SU-DHL-6 (cell line): ENCODE measurements at regions not wholly inside any gene's neighbourhood (a gene's known extent, or its start where the extent isn't known, plus 50 kb on each side); places are given as distances from the start of the nearest gene placed in this dataset.

Experiments
- EZH2phosphoT487 ChIP-seq: fragments of 200-600 bp; sonication (generic), shearing (Covaris generic); conservative IDR thresholded peaks from 2 replicates; pipeline ENCODE4 v1.6.1; 2018; ENCODE audit warnings: mild to moderate bottlenecking, antibody characterized with exemption, low read length, moderate library complexity, mixed read lengths
- TF ChIP-seq, protein P1 (sequence below): fragments of 200-600 bp; sonication (generic); IDR thresholded peaks from one replicate; pipeline ENCODE4 v1.5.1; 2017; ENCODE audit warnings: antibody characterized with exemption, mild to moderate bottlenecking, low read length, moderate library complexity; ENCODE audit not compliant: insufficient read depth, poor library complexity, severe bottlenecking

- TF ChIP-seq, protein P1, sequence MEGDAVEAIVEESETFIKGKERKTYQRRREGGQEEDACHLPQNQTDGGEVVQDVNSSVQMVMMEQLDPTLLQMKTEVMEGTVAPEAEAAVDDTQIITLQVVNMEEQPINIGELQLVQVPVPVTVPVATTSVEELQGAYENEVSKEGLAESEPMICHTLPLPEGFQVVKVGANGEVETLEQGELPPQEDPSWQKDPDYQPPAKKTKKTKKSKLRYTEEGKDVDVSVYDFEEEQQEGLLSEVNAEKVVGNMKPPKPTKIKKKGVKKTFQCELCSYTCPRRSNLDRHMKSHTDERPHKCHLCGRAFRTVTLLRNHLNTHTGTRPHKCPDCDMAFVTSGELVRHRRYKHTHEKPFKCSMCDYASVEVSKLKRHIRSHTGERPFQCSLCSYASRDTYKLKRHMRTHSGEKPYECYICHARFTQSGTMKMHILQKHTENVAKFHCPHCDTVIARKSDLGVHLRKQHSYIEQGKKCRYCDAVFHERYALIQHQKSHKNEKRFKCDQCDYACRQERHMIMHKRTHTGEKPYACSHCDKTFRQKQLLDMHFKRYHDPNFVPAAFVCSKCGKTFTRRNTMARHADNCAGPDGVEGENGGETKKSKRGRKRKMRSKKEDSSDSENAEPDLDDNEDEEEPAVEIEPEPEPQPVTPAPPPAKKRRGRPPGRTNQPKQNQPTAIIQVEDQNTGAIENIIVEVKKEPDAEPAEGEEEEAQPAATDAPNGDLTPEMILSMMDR, result no peak
- no peak for TF ChIP-seq EZH2phosphoT487
These were observed 531.3 kb upstream of the TMEFF2 start for GRCh38 chr2:192725991-192726390.
